PC-9 (cell line): ENCODE measurements at regions not wholly inside any gene's neighbourhood (a gene's known extent, or its start where the extent isn't known, plus 50 kb on each side); places are given as distances from the start of the nearest gene placed in this dataset.

Experiments
- CTCF ChIP-seq: fragments of 200-600 bp; sonication (generic); conservative IDR thresholded peaks from 2 replicates; pipeline ENCODE4 v1.6.1; 2017; ENCODE audit warnings: mixed run types, antibody characterized with exemption, mild to moderate bottlenecking, moderate library complexity
- EZH2 ChIP-seq: fragments of 200-600 bp; sonication (generic); IDR thresholded peaks from 2 replicates; pipeline ENCODE4 v1.8.0; 2017; ENCODE audit warnings: antibody characterized with exemption, low read depth

GRCh38 chr5:159511570-159511969, 181.3 kb upstream of the IL12B start:
- TF ChIP-seq CTCF: no peak
- no peak for TF ChIP-seq EZH2
